ENCODE measurements at regions not wholly inside any gene's neighbourhood (a gene's known extent, or its start where the extent isn't known, plus 50 kb on each side); places are given as distances from the start of the nearest gene placed in this dataset.
A peak's percentile ranks its signal among the peaks of the same experiment; 100 is the strongest.

DNA sequence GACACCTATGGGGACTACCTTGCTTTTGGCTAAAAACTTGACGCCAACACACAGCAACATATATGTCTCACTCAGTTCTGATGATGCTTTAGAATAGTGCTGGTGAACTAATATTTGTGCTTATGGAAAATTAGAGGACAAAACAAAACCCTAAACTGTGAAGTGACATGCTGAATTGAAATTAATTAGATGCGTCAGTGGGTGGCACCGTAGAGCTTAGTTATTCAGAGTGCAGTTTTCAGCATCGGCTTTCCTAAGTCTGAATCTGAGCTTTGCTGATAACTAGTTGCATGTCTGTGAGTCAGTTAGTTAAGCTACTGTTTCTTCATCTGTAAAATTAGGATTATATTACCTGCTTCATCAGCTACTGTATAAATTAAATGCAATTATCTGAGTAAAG is 245.0 kb upstream of the SORCS1 start:
- DNase-seq = no peak

DNA sequence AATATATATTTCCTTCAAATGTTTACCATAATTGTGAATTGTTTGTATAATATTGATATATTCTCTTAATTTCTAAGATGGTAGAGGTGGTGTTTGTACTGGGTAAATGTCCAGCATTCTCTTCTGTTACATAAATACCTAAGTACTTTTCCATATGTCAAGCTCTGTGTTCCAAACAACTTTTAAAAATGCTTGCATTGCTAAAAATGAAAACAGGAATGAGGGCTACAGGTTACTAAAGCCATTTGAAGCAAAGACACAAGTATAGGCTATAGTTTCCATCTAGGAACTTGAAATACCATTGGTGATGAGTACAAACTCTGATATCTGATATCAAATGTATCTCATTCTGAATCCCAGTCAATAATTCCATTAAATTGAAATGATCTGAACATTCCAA is 233.6 kb upstream of the SORCS1 start:
- DNase-seq = no peak

DNA sequence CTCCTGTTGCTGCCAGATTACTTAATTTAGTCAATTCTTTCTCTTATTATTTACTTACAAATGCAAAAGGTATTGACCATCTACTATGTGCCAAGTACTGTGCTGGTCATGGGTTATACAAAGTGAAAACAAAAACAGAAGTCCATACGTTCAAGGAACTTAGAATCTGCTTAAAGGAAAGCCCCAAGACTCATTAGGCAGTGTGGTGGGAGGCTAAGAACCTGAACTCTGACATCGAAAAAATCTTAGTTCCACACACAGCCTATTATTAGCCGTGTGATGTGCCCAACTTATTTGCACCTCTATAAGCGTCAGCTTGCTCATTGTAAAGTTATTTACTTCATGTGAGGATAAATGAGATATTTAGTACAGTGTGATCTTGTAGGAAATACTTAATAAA is 227.4 kb upstream of the SORCS1 start:
- no peak for DNase-seq

DNA sequence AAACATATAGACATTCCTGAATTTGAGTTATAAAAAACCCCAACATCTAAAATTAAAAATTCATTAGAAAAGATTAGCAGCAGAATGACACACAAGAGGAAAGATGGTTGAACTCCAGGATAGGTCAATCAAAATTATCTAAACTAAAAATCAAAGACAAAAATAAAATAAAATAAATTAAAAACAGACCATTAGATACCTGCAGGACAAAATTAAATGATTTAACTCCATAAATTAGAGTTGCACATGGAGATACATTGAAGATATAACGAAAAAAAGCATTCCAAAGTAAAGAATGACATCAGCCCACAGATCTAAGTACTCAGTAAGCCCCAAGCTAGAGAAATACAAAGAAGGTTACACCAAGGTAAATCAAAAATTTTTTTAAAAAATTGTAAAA is 226.1 kb upstream of the SORCS1 start:
- DNase-seq = no peak

DNA sequence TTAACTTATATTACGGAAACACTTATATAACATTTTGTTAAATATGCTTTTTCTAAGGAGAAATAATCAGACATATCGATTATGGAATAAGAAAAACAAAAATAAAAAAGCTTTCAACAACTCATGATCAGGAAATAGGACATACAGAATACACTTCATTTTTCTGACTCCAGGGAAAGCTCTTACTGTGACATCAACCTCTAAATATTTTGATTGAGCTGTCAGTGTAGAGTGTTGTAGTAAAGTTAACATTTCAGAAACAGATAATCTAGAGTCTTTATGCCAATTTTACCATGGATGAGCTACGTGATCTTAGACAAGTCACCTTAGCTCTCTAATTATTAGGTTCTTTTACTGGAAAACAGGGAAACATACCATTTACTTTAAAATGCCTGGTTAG is 218.9 kb upstream of the SORCS1 start:
- DNase-seq = no peak

DNA sequence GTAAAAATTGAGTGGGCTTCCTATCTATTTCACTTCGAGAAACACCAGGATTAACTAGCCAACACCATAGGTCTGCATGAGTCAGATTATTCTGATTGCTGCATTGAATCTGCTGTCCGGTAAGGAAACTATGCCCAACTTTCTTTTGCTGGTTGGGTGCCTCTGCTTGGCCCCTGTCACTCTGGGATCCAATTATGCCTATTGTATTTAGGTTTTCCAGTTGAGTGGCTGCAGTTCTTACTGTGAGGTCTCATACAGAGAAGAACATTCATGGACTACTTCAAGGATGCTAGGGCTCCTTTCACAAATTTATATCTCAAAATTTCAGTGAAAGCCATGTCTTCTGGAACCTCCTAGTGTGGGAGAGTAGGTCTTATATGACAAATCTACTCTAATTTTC is 215.1 kb upstream of the SORCS1 start:
- no peak for DNase-seq

DNA sequence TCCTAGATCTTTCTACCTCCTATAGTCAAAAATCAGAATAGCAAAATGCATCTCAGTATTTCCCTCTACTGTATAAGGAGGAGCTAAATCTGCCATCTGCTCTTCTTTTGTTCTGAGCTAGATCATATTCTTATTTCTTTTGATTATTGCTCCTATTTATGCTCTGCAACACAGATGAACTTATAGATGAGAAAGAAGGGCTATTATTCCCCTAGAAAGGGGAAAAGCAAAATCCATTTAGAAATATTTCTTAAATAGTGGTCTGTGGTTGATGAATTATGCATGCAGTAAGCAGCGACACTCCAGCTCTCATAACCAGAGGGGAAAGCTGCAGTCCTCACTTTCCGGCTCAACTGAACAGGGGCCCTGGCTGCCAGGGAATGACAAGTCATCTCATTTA is 207.3 kb upstream of the SORCS1 start:
- no peak for DNase-seq

DNA sequence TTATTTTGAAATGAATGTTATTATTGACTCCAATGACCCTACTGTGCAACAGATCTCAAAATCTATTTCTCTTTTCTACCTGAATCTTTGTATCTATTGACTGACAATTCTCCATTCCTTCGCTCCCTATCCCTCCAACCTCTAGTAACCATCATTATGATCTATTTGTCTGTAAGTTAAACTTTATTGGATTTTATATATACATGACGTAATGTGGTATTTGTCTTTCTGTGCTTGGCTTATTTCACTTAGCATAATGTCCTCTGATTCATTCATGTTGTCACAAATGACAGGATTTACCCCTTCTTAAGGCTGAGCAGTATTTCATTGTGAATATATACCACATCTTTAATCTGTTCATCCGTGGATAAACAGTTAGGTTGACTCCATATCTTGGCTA is 200.4 kb upstream of the SORCS1 start:
- no peak for DNase-seq

DNA sequence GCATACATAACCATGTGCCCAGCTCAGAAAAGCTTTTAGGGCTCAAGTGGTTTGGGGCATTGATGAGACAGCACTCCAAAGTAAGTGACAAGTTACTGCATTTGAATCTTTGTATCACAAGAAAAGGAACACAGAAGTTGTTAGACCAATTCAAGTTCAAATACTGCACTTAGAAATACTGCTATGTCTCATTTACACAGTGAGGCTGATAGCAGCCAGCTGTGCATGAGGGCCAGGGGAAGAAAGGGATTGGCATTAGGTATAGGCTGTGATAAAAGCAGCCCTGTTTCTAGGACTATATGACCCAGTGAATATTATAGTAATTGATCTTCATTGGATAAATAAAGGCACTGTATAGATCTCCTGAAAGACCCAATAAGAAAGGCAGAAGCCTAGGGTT is 197.8 kb upstream of the SORCS1 start:
- DNase-seq = no peak

DNA sequence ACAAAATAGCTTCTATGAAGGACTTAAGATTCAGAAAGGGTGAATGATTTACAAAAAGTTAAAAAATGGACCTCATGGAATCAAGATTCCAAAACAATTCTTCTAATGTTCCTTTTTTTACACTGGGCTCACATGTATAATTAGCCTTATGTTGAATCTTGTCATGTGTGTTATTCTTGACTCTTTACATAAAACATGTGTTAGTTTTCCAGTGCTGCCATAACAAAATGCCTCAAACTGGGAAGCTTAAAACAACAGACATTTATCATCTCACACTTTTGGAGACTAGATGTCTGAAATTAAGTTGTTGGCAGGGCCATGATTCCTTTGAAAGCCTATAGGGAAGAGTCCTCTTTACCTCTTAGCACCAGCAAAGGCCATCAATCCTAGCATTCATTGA is 192.5 kb upstream of the SORCS1 start:
- no peak for DNase-seq

DNA sequence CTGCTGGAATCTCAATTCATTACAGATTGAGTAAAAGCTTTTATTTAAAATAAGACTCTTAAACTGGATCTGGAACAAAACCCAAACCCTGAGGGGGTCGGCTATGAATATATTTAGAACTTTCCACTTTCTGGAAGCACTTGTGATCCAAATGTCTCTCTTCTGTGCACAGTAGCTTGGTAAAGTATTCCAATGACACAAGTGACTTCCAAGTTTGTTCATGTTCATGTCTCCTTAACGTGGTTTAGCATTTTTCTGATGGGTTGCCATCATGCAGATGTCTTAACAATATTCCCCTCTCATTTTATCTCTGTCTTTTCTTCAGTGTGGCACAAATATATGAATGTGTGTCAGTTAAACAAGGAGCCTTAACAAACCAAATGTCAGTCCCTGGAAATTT is 191.9 kb upstream of the SORCS1 start:
- no peak for DNase-seq

DNA sequence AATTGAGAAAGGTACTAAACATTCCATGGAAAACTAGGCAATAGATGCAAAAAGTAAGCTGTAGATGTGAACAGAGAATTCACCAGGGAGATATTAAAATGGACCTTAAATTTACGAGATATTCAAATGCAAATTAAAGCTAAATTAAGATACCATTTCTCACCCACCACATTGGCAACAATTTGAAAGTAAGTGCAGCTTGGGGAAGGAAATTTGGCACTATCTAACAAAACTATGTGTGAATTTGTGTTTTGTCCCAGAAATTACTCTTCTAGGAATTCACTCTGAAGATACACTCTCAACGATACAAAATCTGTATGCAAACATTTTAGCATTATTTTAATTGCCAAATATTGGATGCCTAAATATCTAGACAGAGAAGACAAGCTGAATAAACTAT is 178.2 kb upstream of the SORCS1 start:
- no peak for DNase-seq

DNA sequence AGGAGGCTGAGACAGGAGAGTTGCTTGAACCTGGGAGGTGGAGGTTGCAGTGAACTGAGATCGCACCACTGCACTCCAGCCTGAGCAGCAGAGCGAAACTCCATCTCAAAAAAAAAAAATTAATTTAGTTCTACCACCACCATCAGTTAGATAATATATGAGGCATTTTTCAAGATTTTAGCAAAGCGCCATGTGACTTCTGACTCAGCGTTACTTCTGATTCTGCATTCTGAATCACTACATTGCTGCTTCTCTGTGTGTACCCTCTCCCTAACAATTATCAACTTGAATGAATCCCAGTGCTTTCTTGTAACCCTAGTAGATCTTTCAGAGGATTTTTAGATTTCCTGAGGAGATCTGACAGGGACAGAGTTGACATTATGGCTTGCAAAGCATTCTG is 176.8 kb upstream of the SORCS1 start:
- no peak for DNase-seq

DNA sequence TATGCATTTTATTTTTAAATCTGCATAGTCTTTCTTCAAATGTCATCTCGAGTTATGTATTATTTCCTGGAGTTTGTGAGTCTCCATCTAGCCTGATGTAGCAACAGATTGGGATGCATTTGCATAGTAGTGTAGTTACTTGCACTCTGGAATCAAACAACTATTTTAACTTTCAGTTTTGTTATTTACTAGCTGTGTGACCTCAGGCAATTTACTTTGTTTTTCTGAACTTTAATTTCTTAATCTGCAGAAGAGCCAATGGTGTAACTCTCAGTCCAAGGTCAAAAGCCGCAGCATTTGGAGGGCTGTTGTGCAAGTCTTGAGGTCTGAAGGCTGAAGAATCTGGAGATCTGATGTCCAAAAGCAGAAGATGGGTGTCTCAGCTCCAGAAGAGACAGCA is 175.8 kb upstream of the SORCS1 start:
- DNase-seq = no peak

DNA sequence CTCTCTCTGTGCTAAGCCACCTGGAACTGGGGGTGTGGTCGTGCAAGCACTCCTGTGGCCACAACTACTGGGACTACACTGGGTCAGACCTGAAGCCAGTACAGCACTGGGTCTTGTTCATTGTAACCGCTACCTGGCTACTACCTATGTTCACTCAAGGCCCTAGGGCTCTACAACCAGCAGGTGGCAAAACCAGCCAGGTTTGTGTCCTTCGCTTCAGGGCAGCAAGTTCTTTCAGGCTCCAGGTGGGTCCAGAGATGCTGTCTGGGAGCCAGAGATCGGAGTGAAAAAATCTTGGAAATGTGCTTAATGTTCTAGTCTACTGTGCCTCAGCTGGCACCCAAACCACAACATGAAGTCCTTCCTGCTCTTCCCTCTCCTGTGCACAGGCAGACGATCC is 171.6 kb upstream of the SORCS1 start:
- DNase-seq = peak; percentile 57

DNA sequence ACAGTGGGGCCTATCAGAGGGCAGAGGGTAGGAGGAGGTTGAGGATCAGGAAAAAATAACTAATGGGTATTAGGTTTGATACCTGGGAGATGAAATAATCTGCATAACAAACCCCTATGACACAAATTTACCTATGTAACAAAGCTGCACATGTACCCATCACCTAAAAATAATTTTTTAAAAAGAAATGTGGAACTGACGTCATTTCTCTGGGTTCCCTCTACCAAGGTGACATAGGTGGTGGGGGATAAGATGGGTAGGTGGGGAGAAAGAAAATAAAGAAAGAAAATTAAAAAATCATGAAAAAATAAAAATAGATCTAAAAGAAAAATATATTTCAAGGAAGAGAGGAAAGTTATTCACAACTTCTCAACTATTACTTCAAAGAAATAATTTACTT is 153.1 kb upstream of the SORCS1 start:
- no peak for DNase-seq

DNA sequence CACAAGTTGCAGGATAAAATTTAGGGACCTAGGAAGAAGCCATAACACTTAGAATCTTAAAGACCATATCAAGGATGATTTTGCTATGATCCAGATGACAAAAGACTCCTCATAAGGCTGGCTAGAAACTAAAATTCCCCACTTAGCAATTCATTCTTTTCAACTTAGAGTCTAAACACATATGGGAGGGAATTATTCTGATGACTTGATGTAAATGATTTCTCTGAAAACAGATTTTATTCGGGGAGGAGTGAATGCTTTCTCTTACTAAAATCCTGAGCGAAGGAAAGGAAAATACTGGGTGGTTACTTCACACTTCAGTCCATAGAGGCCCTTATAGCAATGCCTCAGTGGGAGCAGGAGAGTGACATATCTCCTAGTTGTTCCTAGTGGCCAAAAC is 138.7 kb upstream of the SORCS1 start:
- DNase-seq = no peak

DNA sequence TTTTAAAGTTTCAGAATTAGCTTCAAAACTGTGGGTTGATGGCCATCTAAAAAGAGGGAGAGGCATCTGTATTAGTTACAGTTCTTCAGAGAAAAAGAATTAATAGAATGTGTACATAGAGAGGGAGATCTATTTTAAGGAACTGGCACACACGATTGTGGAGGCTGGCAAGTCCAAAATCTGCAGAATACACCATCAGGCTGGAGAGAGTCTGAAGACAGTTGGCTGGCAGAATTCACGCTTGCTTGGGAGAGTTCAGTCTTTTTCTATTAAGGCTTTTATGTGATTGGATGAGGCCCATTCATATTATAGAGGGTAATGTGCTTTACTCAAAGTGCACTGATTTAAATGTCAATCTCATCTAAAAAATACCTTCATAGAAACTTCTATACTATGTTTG is 135.1 kb upstream of the SORCS1 start:
- DNase-seq = no peak

DNA sequence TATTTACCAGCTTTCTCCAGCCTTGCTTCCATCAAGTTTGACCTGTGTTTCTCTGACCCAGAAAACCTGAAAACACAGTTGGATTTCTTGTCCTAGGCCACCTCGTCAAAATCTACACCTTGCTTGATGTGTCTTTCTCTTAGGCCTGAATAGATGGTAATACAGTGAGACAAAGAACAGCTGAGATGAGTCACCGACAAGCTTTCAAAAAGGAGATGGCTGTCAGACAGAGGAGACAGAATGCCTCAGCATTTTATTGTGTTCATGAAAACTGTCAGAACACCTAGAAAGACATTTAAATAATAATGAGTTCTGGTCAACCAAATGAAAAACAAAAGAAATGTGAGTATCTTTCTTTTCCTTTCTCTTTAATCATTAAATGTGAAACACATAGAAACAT is 119.7 kb upstream of the SORCS1 start:
- DNase-seq = no peak

DNA sequence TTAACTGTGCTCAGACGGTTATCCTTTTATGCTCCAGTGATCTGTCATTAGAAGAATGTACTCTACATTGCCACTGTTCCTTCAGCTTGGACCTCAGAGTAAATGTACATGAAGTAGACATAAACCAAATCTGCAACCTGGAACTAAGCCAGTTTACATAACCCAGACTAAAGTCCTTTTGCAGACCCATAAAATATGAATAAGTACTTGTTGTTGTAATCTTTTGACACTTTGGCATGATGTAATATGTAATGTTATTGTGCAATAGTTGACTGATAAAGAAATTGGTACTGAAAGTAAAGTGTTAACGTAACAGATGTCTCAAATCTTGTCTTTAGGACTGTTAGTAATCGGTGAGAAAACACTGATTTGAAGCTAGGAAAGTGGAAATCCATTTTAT is 115.8 kb upstream of the SORCS1 start:
- DNase-seq = no peak

DNA sequence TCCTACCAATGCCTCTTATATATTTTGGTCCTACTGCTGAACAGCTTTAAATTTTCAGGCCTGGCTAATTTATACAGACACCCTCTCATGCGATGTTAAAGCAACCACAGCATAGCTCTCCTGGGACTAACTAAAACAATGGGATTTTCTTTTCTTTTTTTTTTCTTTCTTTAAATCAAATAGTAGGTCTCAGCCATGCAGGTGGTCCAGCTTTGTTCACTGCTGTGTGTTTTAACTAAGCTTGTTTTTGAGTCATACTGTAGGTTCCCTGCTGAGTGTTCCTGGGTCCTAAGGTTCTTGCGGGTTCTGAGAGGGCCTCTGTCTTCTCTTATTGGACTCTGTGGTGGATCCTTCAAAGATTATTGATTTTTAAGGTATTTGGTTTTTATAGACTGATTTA is 113.1 kb upstream of the SORCS1 start:
- DNase-seq = no peak

DNA sequence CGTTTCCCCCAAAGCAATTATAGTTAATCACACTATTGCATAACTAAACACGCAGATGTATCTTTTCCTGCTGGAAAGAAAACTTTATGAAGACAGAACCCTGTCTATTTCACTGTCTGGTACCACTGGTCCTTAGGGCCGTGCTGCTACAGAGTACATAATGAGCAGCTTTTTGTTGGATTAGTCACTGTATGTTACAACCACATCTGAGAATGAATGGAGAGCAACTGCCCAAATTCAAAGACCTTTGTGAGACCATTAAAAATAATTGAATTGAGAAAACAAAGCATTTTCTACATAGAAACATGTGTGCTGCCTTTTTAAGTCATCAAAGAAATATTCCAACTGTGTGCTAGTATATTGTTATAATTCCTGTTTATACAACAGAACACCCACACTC is 111.3 kb upstream of the SORCS1 start:
- DNase-seq = no peak

DNA sequence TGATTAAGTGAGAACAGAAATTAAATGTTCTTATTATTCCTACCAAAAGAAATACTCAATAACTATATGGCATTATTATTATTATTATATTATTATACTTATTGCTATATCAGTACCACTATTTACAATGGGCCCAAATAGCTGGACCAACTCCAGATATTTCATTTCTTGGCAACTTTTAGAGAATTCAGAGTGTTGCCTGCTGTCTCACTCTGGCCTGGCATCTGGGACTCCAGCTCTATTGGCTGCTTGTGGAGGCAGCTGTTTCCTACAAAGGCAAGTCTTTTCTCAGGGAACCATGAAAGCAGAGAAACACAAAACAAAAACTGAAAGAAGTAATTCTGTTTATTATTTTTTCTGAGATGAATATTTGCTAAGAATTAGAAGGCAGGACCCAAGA is 105.1 kb upstream of the SORCS1 start:
- no peak for DNase-seq

DNA sequence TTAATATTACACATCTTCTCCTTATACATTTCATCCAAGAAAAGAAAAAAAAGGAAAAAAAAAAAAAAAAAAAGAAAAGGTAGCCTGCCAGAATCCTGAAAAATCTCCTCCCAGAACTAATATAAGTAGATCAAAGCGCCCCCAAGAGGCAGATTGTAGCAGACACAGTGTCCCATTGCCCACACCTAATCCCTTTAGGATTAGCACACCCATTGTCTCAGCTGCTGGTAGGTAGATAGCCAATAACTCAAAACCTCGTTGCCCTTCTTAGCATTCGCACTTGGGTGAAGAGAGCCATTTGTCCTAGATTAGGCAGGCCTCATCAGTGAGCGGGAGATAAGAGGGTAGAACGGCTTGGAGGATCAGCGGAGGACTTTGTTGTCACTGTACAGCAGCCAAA is 100.2 kb upstream of the SORCS1 start:
- DNase-seq = peak; percentile 49

DNA sequence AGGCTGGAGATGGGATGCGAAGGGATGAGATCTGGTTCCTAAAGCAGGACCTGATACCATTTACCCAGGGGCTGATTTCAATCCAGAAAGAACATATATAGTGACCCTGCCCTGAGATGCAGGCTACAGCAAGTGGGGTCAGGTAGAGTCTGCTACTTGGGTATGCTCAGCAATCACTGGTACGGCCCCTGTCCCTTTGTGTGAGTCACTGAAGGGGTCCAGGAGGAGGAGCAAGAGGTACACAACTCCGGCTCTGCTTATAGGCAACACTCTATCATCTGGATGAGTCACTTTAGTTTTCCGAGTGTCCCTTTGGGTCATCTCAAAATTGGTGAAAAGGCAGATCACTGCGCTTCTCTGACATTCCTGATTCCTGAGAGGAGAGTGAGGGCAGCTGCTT is 79.6 kb upstream of the SORCS1 start:
- DNase-seq = peak; percentile 54

DNA sequence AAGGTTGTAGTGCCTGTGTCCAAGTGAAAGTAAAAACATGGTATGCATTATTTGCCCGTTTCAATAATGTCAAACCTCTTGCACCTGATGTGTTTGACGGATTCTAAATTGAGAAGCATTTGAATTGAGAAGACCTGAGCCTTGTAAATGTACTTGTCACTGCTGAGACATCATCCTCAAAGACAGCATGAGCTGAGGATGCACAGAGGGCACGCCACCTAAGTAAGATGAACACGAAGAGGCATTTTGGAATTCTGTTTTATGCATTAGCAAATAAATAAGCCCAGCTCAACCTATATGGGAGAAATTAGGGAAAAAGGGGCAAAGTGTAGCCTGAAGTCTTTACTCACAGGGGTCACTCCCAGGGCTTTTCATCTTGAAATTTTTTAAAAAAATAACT is 73.8 kb upstream of the SORCS1 start:
- no peak for DNase-seq

DNA sequence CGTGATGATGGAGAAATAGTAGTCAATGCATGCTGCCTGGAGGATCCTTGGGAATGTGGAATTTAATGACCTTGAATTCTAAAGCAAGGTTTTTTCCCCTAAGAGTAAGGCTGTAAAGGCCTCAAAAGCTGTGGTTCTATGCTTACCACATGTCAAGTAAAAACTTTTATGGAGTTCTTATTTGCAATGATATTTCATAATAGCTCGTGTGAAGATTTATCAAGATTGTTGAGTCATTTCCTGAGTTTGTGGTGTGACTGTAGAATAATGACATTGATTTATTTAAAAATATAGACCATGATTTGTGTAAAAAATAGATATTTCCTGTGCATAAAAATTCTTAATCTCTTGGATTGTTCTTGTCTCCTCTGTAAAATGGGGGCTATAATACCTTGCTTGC is 67.5 kb upstream of the SORCS1 start:
- DNase-seq = no peak

Measured in islet precursor cell (in vitro differentiated cells).